DND-41 (cell line): ENCODE measurements at regions not wholly inside any gene's neighbourhood (a gene's known extent, or its start where the extent isn't known, plus 50 kb on each side); places are given as distances from the start of the nearest gene placed in this dataset.

Experiments
- EZH2 ChIP-seq: IDR thresholded peaks from 3 replicates; pipeline ENCODE4 v1.6.1; 2012; ENCODE audit warnings: borderline replicate concordance, low read depth, mild to moderate bottlenecking, moderate library complexity, low read length, inconsistent platforms; ENCODE audit not compliant: severe bottlenecking
- TF ChIP-seq, protein P1 (sequence below): IDR thresholded peaks from 2 replicates; pipeline ENCODE4 v1.5.1; 2012; ENCODE audit warnings: borderline replicate concordance, low read length, moderate library complexity, mild to moderate bottlenecking; ENCODE audit not compliant: poor library complexity, severe bottlenecking; ENCODE audit errors: extremely low read depth

DNA sequence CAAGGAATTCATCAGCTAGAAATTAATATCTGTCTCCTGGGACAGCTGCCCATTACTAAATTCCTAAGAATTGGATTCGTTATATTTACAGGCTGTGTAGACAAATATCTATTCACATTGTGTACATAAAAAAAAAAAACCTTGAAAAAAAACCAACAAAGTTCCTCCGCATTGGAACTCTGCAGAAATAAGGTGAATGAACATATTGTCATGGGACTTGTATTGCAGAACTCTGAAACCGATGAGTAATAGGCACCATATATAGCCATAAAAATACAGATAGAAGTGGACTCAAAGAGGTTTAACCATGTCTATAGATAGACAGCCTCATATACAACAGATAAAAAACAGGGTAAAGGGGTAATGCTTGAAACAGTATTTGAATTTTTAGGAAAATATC lies 909.9 kb upstream of the CHAC2 start:
- TF ChIP-seq, protein P1, sequence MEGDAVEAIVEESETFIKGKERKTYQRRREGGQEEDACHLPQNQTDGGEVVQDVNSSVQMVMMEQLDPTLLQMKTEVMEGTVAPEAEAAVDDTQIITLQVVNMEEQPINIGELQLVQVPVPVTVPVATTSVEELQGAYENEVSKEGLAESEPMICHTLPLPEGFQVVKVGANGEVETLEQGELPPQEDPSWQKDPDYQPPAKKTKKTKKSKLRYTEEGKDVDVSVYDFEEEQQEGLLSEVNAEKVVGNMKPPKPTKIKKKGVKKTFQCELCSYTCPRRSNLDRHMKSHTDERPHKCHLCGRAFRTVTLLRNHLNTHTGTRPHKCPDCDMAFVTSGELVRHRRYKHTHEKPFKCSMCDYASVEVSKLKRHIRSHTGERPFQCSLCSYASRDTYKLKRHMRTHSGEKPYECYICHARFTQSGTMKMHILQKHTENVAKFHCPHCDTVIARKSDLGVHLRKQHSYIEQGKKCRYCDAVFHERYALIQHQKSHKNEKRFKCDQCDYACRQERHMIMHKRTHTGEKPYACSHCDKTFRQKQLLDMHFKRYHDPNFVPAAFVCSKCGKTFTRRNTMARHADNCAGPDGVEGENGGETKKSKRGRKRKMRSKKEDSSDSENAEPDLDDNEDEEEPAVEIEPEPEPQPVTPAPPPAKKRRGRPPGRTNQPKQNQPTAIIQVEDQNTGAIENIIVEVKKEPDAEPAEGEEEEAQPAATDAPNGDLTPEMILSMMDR: no peak
- no peak for TF ChIP-seq EZH2
